DMS79 (cell line): ENCODE measurements at regions not wholly inside any gene's neighbourhood (a gene's known extent, or its start where the extent isn't known, plus 50 kb on each side); places are given as distances from the start of the nearest gene placed in this dataset.

Experiments used
- DNase-seq: peaks from one replicate; lab custom pipeline; 2025; lab: John Stamatoyannopoulos, UW

DNA sequence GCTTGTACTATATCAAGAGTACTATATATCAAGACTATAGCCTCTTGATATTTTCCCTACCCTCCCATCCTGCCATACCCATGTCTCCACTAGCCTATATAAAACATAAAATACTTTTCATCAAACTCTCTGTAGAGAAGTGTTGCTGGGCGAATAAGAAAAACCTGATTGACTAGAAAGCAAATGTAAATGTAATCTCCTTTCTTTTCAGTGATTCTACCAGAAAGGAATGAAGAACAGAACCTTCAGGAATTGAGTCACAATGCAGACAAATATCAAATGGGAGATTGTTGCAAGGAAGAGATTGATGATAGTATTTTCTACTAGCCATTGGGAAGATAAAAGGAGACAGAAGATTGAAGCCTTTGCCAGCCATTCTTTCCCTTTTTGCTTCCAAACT lies 89.2 kb downstream of the KCNRG start:
- DNase-seq: no peak

DNA sequence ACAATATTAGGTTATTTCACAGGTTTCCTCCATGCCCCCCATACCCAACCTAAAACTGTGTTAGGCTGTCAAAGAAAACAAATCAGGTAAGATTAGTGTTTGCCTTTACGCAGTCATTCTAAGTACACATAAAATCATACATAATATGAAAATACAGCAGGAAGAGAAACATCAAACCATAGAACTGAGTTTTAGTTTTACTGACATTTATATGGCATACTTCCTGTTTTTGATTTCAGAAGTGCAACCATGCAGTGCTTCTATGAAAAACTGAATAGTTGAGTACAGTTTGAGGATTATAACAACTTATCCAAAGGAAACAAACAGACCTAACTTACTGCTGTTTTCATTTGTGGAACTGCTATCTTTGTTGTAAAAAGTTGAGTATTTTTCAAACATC lies 91.3 kb downstream of the KCNRG start:
- no peak for DNase-seq

DNA sequence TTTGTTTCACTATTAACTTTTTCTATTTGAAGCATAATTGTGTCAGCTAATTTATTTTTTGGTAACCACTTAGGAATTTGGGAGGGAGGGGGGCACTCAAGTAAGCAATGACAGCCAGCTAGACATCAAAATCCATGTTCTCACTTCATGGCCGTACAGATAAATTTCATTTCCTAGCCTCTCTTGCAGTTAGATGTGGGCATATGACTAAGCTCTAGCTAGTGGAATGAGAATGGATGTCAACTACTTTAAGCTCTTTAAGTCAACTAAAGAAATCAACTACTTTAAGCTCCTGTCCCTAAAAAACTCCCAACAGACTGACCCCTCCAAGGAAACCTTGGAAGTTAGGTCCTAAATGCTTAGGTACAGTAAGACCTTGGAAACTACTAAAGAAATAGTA lies 92.0 kb downstream of the KCNRG start:
- DNase-seq: no peak

DNA sequence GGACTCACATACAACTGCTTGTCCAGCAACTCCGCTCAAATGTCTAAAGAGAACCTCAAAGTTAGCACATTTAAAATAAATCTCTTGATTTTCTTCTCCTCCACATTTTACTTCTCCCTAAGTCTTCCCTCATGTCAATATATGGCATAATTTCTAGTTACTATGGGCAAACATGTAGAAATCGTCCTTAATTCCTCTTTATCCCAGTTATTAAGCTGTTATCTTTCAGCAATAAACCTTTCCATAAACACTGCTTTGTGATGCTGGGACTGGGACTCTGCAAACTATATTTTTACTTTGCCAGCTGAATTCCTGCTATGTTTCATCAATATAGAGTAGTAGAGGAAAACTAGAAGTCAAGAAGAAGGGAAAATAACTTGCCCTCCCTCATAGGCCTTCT lies 99.7 kb downstream of the KCNRG start:
- DNase-seq: no peak

DNA sequence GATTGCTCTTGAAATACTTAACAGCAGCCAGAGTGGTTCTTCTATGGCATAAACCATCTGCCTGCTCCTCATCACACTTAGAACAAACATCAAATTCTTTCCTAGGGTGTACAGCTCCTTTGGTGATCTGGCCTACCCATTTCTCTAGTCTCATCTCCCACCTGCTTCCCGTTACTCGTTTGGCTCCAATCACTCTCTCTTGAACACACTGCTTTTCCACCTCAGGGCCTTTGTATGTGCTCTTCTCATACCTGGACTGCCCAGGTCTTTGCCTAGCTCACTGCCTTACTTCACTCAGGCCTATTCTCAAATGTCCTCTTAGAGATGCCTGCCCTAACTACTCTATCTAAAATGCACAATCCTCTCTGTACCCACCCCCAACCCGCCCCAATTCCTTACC lies 100.5 kb downstream of the KCNRG start:
- no peak for DNase-seq

DNA sequence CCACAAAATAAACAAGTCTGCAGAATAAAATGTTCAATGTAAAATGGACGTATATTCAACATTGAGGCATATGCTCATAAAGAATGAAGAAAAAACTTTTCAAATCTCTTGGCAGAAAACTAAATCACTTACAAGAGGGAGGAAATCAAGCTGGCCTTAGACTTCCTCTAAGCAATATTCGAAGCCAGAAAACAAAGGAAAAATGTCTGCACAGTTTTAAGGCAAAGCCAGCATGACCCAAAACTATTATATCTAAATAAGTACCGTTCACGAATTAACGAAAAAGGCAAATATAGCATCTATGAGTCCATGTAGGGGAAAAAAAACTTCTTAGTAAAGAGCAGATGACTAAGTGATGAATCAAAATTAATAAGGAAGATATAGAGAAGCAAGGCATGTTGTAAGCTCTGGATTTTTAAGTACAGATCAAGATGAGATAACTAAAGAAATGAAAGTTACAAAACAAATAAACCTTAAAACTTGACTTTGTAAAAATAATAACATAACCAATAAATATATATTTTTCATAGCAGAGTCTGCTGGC lies 101.3 kb downstream of the KCNRG start:
- DNase-seq: no peak

DNA sequence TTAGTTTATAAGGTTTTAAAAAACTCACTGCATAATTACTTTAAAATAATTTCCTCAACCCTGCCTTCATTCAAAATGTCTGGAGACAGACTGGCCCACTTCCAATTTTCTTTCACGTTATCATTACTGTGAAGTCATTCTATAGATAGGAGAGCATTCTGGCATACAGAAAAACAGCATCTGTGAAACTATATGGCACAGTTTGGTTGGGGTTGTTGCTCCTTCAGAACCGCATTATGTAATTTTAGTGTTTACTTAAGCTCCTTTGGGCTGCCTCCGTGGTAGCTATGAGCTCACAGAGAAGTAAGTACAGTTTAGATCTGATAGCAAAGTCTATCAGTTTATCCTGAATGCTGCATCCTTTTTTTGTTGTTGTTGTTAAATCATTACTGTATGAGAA lies 104.3 kb downstream of the KCNRG start:
- no peak for DNase-seq

DNA sequence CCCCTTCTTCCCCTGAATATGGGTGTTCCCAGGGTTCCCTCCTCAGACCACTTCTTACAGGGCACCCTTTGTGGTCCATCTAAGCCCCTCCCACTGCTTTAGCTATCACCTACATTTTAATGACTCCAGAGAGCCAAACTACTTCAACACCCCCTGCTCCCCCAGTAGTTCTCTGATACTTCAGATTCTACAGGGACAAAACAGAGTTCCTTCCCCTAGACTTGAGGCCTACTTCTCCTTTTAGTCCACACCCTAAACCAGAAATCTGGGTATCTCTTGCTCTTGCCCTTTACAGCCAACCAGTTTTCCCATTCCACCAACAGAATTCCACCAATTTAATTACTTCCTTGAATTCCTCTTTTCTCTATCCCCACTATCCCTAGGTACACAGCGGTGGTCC lies 107.2 kb downstream of the KCNRG start:
- no peak for DNase-seq

DNA sequence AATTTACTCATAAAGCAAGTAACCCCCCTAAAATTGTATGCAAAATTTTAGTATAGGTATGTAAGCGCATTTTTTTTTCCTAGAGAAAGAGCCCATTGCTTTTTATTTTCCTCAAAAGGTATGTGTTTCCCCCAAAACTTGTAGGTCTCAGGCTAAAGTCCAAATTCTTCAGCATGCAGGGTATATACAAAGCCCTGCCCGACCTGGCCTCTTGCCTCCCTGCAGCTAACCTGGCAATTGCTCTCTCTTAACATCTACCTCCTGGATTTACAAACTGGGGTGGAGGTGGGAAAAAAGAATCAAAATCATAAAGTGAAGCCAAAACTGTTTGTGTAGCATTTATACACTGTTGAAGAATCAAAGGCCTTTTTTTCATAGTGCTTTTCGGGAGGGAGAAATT lies 107.8 kb downstream of the KCNRG start:
- DNase-seq: no peak

DNA sequence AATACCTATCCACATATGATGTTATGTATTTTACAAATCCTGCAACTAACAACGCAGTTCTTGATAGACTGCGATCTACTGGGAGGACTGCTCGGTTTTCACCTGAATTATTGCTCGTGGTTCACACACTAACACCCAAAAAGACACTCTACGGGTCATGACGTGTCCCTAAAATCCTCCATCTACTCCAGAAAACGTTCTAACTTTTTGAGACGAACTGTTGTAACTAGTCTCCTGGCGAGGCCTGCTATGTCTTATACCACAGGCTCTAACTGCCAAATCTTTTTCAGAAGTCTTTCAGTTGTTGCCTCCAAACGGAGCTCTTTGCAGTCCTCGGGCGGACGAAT lies 108.2 kb downstream of the KCNRG start:
- DNase-seq: no peak

DNA sequence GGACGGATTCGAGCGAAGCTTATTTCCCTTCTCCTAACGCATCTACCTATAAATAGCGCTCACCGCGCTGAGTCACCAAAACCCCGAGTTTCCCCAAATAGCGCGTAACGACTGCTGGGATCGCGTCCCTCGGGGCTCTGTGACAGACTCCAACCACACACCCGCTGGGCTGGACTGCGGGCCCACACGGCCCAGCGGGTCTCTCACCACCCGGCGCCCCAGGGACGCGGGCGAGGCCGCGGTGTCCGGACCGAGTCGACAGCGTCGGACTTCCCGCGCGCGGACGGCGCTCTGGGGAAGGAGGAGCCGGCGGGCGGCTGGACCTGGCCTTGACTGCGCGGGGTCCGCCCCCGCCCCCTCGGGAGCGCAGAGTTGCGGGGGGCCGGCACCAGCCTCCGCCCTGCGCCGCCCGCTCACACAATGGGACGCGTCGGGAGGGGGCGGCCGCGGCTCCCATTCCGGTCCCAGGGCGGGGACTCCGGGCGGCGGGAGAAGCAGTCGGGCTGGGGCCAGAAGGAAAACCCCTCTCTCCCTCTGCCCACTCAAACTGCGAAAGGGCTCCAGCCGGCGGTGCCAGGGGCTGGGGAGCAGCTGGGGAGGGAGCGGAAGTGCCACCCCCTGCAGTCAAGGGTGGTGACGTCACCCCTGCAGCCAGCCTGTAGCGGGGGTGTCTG lies 108.8 kb downstream of the KCNRG start:
- peak; percentile 79 for DNase-seq

DNA sequence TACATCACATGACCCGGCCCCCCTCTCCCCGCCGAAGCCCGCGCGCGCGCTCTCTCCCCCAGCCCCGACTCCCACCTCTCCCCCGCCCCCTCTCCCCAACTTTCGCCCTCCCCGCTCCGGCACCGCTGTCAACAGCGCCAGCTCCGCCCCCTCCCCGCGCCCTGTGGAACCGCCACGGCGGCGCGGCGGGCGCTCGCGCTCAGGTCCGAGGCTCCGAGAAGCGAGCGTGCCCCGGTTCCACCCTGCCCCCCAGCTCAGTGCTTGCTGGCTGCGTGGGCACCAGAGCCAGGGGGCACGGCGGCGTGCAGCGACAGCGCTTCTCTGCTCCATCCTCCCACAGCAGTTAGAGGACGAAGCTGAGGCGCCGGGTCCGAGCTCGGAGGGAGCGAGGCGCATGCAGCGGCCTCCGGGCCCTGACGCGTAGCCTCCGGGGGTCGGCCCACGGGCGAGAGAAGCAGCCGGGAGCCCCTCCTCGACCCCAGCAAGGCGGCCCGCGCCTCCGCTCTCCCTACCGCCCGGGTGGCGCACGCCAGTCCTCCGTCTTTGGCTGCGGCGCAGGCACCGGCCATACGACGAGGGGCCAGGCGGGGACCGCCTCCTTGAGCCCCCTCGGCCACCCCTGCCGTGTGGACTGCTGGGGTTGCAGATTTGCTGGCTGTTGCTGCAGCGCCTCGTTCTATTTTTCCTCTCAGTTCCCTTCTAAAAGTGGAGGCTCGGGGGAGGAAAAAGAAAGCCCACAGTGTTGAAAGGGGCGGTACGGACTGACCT lies 109.5 kb downstream of the KCNRG start:
- DNase-seq: no peak

DNA sequence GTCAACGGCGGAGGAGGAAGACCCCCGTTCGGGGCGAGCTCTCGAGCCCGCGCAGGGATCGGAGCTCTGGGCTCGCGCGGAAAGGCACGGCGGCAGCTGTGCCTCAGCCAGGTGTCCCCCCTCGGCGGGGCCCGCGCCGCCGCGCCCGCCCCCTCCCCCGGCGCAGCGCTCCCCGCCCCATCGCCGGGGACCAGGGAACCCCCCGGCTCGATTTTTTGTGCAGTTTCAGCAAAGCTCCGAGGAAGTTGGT lies 110.0 kb downstream of the KCNRG start:
- DNase-seq: no peak

DNA sequence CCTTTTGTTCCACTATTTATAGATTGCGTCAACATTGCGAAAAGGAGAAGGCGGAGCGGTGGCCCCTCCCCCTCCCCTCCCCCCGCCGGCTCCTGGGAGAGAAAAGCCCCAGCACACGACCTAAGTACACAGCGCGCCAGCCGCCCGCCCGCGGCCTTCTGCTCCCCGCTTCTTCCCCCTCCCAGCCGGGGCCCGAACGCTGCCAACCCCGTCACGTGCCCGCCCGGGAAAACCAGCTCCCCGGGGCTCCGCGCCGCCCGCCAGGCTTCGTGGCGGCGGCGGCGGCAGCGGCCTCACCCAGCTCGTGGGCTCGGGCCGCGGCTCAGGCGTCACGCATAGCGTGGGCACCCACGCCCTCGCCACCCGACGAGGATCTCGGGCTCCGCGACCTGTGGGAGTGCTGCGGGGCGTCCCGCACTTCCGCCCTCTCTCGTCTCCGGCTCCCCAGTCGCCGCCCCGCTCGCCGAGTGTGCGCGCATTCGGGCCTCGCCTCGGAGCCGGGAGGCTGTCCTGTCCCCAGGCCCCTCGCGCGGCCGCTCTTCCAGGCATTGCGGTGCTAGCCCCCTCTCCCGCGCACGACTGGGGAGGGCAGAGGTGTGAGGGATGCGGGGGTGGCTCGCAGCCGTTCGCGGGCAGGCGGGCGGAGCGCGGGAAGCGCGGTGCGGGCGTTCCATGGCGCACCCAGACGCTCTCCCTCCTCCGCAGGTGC lies 110.5 kb downstream of the KCNRG start:
- peak; percentile 77 for DNase-seq

DNA sequence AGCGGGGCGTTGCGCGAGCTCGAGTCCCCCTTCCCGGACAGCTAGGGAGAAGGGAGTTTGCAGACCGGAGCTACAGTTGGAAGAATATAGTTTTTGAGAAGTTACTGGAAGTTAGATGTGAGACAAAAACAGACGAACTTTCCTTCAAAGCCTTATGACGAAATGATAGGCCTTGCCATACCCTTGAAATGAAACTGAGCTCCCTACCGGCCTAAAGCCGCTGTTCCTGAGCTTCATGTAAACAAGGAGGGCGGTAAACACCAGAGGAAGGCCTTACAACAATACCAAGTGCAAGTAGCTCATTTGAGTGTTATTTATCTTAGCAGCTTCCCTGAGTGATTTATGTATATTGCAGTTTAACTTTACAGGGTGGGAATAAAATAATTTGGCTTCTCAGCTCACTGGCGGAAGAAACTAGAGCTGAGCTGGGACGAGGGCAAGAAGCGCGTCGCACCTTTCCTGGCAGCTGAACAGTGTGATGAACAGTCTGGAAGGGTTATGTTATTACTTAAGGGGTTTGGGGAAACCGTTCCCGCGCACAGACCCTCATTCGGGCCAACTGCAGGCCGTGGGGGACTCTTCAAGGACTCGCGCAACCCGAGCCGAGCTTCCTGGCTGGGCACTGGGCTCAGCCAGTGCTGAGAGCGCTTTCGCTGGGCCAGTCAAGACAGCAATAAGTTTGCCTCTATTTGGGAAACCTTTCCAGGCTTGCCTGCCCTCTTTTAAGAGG lies 111.2 kb downstream of the KCNRG start:
- DNase-seq: peak; percentile 31

DNA sequence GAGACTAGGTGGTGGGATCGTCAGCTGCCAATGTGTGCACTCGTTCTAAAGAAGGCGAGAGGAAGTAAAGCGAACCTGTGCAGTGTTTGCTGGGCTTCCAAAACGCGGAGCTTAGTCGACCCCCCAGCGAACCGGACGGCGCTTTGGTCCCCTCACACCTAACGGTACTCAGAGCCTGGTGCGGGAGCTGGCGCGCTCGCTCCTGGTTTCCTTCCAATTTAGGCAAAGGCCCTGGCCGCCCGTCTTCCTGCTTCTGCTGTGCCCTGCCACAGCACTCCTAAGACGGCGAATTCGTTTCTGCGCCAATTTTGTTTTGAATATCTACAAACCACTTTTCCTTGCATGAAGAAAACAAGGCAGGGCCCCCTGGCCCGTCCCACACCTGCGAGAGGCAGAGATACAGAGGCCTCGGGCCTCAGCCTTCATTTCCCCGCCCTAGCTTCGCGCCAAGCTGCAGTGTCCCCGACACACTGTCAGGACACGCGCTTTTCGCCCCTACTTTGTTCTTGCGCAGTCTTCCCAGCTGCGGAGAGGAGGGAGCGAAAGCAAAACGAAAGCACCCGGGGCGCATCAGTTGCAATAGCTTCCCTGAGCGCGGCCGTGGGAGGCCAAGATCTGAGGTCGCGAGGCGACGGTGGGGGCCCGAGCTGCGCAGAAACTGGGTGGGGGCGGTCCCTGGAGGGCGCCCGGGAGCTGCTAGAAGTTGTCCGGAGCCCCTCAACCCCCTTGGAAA lies 111.9 kb downstream of the KCNRG start:
- DNase-seq: no peak

DNA sequence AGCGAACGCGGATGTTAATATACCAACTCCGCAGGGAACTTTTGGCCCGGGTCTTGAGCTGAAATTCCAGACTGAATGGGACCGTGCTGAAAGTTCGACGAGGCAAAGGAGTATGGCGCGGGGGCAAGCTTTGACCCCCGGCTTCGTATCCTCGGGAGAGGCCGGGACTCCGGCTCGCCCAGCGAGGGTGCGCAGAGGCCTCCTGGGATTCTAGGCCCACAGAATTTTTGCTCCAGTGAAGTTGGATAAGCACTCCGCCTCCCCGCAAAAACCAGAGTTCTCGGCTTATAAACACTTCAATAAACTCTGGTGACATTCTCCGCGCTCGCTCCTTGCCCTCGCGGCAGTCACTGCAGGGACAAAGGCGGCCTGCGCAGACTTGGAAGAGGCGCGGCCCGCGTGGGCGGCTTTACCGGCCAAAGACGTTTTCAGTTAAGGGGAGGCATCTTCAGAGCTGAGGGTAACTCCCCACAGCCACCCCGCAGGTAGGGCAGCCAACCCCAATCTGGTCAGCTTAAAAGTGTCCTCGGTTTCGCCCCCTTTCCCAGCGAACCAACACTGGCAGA lies 112.6 kb downstream of the KCNRG start:
- no peak for DNase-seq

DNA sequence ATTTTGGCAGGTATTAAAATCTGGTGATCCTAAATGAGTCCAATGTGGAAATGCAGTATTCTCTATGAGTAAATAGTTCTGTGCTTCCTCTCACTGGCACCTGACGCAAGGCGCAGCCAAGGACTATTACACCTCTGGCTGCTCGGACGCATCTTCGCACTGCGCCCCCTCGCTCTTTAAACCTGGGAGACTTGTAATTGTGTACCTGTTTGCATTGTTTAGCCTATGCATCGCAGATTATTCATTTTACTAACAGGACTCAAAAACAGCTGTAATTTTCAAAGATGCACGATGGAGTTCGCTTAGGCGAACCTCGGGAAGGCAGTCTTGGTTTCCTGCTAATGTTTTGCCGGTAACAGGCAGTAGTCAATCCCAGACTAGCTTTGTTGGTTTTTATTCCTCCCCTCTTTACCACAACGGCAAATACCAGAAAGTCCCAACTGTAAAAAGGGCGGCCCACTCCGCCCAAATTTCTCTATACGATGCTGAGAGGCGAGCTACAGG lies 113.2 kb downstream of the KCNRG start:
- no peak for DNase-seq

DNA sequence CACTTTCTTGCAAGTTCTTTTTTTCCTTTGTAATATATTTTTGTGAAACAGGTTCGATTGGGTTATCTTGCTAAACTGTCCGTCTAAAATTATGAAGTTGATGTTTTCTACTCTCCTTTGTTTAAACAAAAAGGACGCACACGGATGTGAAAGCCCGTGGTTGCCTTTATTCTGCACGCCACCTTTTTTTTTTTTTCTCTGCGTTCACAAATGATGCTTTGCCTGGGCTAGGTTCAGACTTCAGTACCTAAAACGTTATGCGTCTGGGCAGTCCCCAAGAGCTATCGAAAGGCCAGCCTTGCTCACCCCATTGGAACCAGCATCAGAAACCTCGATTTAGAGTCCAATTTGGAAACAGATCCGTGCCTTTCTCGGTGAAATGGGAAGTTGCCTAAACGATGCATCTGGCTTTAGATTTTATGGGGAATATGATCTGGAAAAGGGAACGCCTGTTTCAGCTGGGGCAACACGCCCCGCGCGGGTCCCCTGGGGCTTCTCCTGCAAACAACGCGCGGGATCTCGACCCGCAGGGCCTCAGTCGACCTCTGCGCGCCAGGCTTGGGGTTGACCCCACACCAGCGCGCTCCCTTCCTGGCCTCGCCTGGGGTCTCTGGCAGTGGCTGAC lies 113.9 kb downstream of the KCNRG start:
- no peak for DNase-seq

DNA sequence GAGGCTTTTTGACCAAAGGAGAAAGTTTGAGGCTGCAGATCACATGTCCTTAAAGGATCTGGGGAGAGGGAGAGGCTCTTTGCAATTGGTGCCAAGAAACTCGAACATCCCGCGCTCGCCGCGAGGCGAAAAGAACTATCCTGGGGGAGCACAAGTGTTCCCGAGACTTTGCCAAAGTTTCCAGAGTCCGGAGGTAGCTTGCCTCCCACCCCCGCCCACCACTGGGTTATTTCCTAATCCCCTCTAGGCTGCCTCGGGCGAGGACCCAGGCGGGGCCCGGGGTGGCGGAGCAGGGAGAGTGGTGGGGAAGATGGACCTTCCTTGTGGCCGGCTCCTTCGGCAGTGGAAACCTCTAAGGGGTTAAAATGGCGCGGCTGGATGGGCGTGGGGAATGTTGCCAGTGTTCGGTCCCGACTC lies 114.5 kb downstream of the KCNRG start:
- DNase-seq: no peak
